GM19455 (cell line): ENCODE measurements at regions not wholly inside any gene's neighbourhood (a gene's known extent, or its start where the extent isn't known, plus 50 kb on each side); places are given as distances from the start of the nearest gene placed in this dataset.

Source experiments
- ATAC-seq: cut with Tn5 transposase; IDR thresholded peaks from one replicate; pipeline ENCODE4 v1.9.1; 2021; ENCODE audit not compliant: unreplicated experiment

GRCh38 chr5:27511061-27511460 is 472.7 kb upstream of the CDH9 start:
- no peak for ATAC-seq

- no peak for ATAC-seq
Observed at GRCh38 chr5:27503813-27504212, 465.4 kb upstream of the CDH9 start.

- no peak for ATAC-seq
Observed at GRCh38 chr5:27502236-27502635, 463.9 kb upstream of the CDH9 start.

GRCh38 chr5:27497491-27497890 is 459.1 kb upstream of the CDH9 start:
- ATAC-seq: no peak

- no peak for ATAC-seq
Observed at GRCh38 chr5:27494887-27495286, 456.5 kb upstream of the CDH9 start.

- no peak for ATAC-seq
Observed at GRCh38 chr5:27491746-27492439, 453.5 kb upstream of the CDH9 start.

- no peak for ATAC-seq
Observed at GRCh38 chr5:27491047-27491446, 452.7 kb upstream of the CDH9 start.

- no peak for ATAC-seq
Observed at GRCh38 chr5:27489701-27490100, 451.3 kb upstream of the CDH9 start.

GRCh38 chr5:27482663-27483062 is 444.3 kb upstream of the CDH9 start:
- ATAC-seq: no peak

- no peak for ATAC-seq
Observed at GRCh38 chr5:27479859-27480258, 441.5 kb upstream of the CDH9 start.

GRCh38 chr5:27477550-27477949 is 439.2 kb upstream of the CDH9 start:
- ATAC-seq: no peak

- no peak for ATAC-seq
Observed at GRCh38 chr5:27476356-27476988, 438.1 kb upstream of the CDH9 start.

GRCh38 chr5:27475063-27475462 is 436.7 kb upstream of the CDH9 start:
- no peak for ATAC-seq

- ATAC-seq: no peak
Observed at GRCh38 chr5:27474395-27474794, 436.0 kb upstream of the CDH9 start.

GRCh38 chr5:27474047-27474309 is 435.6 kb upstream of the CDH9 start:
- no peak for ATAC-seq

- ATAC-seq: no peak
Observed at GRCh38 chr5:27473307-27474046, 435.1 kb upstream of the CDH9 start.

GRCh38 chr5:27472871-27473270 is 434.5 kb upstream of the CDH9 start:
- ATAC-seq: no peak

- peak; percentile 82 for ATAC-seq
Observed at GRCh38 chr5:27472000-27472763, 433.8 kb upstream of the CDH9 start.

GRCh38 chr5:27466959-27467358 is 428.6 kb upstream of the CDH9 start:
- no peak for ATAC-seq

- no peak for ATAC-seq
Observed at GRCh38 chr5:27465140-27465539, 426.8 kb upstream of the CDH9 start.

- no peak for ATAC-seq
Observed at GRCh38 chr5:27463446-27464149, 425.2 kb upstream of the CDH9 start.
